HG03064 (cell line): ENCODE measurements at regions not wholly inside any gene's neighbourhood (a gene's known extent, or its start where the extent isn't known, plus 50 kb on each side); places are given as distances from the start of the nearest gene placed in this dataset.
"Not testable (repeated sequence)": the region's sequence is repeated elsewhere in the genome, so short reads cannot be mapped to it uniquely, and the experiment has no call there.

Experiments used
- ATAC-seq: cut with Tn5 transposase; IDR thresholded peaks from one replicate; pipeline ENCODE4 v1.9.1; 2021; ENCODE audit warnings: low read depth; ENCODE audit not compliant: unreplicated experiment

- no peak for ATAC-seq
These were observed 203.4 kb downstream of the KIT start for GRCh38 chr4:54861201-54861600.

- ATAC-seq, result no peak
These were observed 197.6 kb downstream of the KIT start for GRCh38 chr4:54855191-54855854.

DNA sequence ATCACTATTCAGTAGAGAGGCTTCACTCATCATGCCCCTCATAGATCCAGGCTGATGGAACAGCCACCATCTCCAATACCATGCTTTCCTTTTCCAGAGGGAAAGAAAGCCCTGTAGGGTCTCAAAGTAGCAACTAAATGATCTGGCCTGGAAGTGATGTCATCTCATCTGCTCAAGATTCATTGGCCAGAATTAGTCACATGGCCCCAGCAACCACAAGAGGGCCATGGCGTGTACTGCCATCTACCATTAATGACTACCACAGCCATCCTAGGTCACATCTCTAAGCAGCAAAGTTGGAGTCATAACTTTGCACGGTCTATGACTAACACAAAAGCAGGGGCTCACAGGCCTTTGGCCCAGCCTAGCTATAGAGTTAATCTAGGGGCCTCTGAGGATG lies 194.8 kb downstream of the KIT start:
- no peak for ATAC-seq

GRCh38 chr4:54852054-54852453 lies 194.3 kb downstream of the KIT start:
- ATAC-seq, result no peak

DNA sequence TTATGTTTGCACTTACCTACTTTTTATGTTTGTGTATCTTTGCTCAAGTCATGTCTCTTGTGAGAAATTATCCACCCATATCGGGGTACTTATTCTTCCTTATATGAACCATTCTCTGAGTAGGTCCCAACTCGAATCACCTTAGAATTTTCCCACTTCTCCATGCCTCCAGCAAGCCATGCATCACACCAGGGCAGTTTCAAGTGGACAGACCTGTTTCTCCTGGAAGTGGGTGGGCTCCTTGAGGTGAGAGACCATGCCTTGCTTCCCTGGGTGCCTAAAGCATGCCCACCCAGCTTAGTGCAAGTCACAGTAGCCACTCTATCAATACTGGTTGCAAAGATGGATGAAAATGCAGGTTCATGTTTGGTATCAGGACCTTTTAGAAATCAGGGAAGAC lies 187.2 kb downstream of the KIT start:
- no peak for ATAC-seq

DNA sequence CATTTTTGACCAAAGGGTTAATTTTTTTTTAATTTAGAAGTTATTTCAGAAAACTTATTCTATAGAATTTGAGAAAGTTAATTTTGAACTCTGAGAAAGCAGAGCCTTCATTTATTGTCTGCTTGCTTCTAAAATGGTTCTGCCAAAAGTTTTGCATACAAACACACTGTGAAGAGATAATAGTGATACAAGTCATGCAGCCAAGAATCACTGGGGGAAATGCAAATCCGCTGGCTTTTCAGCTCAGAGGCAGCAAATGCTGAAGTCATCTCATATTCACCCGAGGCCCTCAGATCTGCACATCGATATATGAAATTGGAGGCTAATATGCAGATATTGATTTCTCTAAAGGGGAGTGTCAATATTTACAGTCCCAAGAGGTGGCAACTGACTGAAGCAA lies 186.2 kb downstream of the KIT start:
- ATAC-seq, result no peak

- ATAC-seq, result no peak
These were observed 185.3 kb downstream of the KIT start for GRCh38 chr4:54843106-54843505.

GRCh38 chr4:54842656-54843055 lies 184.9 kb downstream of the KIT start:
- no peak for ATAC-seq

- no peak for ATAC-seq
These were observed 184.5 kb downstream of the KIT start for GRCh38 chr4:54842226-54842625.

- ATAC-seq, result no peak
These were observed 183.4 kb downstream of the KIT start for GRCh38 chr4:54840992-54841768.

GRCh38 chr4:54840430-54840829 lies 182.7 kb downstream of the KIT start:
- no peak for ATAC-seq

DNA sequence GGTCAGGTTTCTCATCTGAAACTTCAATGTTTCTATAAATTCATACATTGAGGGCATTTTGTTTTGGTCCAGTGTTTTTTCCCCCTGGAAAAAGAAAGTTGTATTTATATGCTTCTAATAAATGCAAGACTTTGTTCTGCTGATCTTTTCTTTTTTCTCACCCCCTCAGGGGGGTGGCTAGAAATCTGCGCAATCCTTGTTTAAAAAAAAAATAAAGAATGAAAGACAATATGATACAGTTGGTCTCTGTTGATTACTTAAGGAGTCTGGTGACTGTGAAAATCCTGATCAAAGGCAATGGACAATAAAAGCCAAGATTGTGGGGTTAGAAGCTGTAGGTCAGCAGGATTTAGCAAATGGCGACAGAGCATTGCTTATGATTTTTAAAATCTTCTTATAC lies 180.5 kb downstream of the KIT start:
- no peak for ATAC-seq

- no peak for ATAC-seq
These were observed 179.9 kb downstream of the KIT start for GRCh38 chr4:54837576-54838140.

DNA sequence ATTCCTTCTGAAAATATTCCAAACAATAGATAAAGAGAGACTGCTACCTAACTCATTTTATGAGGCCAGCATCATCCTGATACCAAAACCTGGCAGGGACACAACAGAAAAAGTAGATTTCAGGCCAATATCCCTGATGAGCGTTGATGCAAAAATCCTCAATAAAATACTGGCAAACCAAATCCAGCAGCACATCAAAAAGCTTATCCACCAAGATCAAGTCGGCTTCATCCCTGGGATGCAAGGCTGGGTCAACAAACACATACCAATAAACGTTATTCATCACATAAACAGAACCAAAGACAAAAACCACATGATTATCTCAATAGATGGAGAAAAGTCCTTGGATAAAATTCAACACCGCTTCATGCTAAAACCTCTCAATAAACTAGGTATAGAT lies 170.6 kb downstream of the KIT start:
- not testable (repeated sequence) for ATAC-seq

DNA sequence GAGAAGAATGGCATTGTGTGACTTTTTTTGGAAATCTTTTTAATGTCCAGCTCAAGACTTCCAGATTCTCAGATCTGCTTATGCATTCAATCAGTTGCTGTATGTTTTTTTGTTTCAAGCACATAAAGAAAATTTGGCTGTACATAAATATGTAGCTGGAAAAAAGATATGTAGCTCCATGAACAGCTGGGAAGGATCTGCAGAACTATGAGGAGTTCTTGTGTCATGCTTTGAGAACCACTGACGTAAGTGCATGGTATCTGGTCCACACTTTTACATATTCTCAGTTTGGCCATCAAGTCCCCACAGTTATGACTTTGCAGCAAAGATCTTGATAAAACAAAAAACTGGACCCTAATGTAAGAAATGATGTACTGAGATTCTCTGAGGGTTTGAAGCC lies 165.9 kb downstream of the KIT start:
- ATAC-seq, result no peak

DNA sequence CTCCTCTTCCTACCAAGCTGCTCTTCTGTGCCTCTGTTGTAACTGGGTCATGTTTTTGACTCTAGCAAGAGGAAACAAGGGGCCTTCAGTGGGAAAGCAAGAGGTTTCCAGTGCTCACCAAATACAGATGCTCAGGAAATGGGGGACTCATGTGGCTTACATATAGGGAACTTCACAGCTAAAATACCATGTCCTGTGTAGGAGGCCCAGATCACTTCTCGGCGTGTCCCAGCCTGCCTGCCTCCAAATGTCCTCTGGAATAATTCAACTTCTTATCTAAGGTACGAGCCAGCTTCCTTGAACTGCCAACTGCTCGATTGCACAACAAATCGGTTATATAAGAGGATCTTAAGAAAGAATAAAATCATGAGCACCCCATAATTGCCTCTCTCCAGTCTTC lies 161.3 kb downstream of the KIT start:
- no peak for ATAC-seq

- ATAC-seq, result no peak
These were observed 160.7 kb downstream of the KIT start for GRCh38 chr4:54818481-54818880.

- no peak for ATAC-seq
These were observed 155.9 kb downstream of the KIT start for GRCh38 chr4:54813674-54814073.

GRCh38 chr4:54806351-54806750 lies 148.6 kb downstream of the KIT start:
- ATAC-seq, result no peak

- no peak for ATAC-seq
These were observed 144.6 kb downstream of the KIT start for GRCh38 chr4:54802336-54802735.

GRCh38 chr4:54800831-54801530 lies 143.2 kb downstream of the KIT start:
- ATAC-seq, result no peak
